Activated CD4-positive, alpha-beta T cell treated with anti-CD3 and anti-CD28 coated beads, Interleukin-2, Interleukin-4, amounts not matched to agents 100 ng/mL and 50 ng/mL, durations not matched to agents 16 hours and 8 hours (primary cell): ENCODE measurements at regions not wholly inside any gene's neighbourhood (a gene's known extent, or its start where the extent isn't known, plus 50 kb on each side); places are given as distances from the start of the nearest gene placed in this dataset.
"Not testable (repeated sequence)": the region's sequence is repeated elsewhere in the genome, so short reads cannot be mapped to it uniquely, and the experiment has no call there.

ENCODE experiments used
- DNase-seq: peaks from one replicate; pipeline ENCODE4 v3.0.0-alpha.2; 2020; ENCODE audit warnings: low spot score

DNA sequence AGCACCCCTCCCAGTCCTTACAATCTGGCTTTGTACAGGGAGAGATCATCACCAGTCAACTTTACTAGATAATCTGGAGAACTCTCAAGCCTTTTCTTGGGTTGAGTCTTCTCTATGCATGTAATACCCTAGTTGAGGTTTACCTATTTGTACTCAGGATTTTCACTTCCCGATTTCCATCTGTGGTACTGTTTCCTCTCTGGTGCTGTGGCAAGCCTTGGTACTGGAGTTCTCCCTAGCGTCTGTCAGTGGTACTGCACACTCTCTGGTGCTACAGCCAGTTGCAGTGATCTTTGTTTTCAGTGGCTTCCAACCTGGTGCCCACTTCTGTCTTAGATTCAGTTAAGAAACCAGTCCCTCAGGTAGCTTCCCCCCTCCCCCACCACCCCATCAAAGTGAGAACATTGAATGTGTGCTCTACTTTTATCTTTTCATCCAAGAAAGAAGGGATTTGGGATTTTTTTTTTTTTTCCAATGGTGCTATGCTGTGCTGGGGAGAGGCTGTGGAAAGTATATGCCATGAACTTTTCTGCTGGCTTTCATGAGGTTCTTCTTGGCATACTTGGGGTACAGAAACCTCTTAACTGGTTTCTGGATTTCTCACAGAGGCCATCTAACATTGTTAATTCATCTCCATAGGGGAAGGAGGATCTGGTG lies 69.4 kb upstream of the EVL start:
- peak; percentile 63 for DNase-seq

DNA sequence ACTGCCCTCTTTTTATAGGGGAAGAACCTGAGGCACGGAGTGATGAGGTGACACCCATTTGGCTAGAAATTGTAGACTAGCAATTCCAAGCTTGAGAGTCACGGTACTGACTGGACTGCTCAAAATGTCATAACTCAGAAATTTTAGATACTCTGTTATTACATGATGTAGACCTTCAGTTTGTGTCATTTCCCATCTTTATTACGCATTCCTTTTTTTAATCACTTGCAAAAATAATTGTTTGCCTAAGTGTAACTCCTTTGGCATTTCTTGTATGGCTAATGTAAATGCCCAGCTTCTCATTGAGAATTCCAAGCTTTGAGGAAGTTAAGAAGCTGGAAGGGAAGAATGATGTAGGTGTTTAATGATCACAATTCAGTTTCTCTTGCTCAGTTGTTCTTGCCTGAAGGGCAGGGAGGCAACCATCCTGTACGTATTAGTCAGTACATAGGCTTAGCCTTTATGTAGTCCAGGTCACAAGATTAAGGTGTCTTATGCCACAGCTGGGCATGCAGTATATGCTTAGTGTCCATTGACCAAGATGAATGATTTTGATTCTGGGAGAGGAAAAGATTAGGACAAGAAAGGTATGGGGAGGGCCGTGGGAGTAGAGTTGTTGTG lies 68.2 kb upstream of the EVL start:
- no peak for DNase-seq

DNA sequence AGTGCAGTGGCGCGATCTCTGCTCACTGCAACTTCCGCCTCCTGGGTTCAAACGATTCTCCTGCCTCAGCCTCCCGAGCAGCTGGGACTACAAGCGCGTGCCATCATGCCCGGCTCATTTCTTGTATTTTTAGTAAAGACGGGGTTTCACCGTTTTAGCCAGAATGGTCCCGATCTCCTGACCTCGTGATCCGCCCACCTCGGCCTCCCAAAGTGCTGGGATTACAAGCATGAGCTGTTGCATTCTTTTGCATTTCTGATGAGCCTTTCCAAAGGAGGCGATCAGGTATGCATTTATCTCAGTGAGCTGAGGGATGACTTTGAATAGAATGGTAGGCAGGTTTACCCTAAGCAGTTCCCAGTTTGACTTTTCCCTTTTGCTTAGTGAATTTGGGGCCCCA lies 64.8 kb upstream of the EVL start:
- DNase-seq = not testable (repeated sequence)

DNA sequence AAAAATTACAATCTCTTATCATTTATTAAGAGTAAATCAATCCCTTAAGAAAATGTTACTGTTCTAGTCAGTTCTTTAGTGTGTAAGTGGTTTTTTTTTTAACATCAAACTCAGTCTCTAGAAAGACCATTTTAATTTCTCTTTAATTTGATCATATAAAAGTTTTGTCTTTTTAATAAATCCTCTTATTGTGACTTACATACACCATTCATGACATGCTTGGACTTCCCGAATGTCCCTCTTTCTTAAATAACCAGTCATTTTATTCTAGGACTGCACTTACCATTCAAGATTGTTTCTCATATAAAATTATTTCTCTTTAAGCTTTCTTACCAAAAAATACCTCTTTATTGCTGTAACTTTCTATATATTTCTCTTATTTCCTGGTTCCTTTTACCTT lies 60.8 kb upstream of the EVL start:
- no peak for DNase-seq

DNA sequence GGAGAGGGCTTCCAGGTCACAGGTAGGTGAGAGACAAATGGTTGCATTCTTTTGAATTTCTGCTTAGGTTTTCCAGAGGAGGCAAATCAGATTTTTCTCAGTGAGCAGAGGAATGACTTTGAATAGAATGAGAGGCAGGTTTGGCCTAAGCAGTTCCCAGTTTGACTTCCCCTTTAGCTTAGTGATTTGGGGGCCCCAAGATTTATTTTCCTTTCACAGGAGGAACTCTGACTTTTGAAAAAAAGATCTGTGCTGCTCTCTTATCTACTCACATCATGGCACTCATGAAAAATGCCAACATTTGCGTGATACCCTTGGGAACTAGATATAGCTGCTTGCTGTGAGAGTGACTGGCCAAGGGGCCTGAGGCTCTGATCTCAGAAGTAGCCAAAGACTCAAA lies 58.0 kb upstream of the EVL start:
- no peak for DNase-seq

DNA sequence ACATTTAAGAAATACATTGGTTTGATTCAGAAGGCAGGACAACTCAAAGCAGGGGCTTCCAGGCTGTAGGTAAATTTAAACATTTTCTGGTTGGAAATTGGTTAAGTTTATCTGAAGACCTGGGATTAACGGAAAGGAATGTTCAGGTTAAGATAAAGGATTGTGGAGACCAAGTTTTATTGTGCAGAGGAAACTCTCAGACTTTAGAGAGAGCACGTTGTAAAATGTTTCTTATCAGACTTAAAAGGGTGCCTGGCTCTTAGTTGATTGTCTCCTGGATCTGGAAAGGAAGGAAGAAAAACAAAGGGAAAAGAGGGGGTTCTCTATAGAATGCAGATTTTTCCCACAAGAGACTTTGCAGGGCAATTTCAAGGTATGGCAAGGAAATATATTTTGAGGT lies 55.4 kb upstream of the EVL start:
- DNase-seq = not testable (repeated sequence)

DNA sequence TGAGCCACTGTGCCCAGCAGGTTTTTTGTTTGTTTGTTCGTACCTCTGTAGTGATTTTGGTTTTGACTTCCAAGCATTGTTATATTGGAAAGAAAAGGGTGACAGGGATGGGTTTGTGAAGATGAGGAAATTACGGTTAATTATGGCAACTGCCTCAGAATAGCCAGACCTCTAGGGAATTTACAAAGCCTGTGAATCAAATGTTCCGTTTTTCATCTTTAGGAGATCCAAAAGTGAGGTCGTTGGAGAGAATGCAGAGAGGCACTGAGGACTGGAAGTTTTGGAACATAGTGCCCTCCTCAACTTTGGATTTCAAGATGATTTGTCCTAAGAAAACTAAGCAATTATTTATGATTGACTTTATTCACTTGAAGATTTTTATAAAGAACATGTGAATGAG lies 54.5 kb upstream of the EVL start:
- DNase-seq = no peak

DNA sequence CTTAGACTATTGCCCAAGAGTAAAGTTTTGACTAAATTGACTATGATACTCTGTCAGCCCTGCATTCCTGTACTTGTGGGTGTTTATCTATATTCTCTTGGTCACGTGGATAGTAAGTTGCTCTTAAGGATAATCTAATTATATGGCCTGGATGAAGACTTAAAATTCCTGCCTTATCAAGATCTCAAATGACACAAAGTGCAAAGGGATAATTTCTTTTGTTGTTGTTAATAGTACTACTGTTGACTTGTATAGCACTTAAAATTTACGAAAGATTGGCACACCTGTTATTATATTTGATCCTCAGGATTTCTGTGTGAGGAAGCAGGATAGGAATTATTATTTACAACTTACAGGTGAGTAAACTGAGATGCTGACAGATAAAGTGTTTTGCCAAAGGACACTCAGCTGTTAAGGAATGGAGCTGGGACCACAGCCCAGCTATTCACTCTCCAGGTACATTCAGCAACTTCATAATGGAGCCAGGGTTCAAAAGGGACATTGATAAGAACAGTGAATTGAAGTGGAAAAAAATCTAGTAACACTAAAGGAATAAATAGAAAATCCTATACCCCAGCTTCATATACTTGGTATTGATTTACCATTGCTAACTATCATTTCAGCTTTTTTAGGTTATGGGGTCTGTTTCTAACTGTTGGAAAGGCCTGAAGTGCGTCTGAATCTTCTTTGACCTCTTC lies 53.4 kb upstream of the EVL start:
- no peak for DNase-seq

DNA sequence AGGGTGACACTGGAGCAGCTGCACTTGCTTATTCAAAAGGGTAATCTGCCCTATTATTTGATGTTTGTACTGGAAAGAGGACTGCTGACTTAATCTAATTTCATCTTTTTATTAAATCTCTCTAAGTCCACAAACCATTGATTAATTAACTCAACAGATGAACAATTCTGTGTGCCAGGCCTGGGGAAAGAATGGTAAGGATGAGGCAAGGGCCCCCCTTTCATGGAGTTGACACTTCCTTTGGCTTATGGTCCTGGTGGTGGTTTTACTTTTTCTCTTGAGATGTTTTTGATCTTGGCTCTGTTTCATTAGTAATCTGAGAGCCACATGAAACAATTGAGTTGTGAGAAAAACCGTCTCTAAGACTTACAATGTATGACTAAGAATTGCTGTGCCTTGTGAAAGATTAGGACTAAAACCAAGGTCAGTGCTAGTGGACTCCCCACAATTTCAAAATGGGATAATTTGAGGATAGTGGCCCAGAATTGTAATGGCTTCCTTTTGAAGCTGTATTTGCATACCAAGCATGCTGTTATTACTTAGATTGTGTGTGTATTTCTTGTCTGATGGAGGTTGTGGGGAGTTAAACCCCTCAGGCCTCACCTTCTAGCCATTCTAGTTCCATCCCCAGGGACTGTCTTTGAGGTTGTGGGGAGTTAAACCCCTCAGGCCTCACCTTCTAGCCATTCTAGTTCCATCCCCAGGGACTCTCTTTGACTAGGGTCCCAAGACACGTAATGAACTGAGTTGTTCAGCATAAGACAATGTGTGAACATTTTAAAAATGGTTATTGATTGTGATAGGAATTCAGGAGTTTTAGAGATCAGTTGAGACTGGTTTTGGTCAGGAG lies 52.5 kb upstream of the EVL start:
- DNase-seq = no peak

DNA sequence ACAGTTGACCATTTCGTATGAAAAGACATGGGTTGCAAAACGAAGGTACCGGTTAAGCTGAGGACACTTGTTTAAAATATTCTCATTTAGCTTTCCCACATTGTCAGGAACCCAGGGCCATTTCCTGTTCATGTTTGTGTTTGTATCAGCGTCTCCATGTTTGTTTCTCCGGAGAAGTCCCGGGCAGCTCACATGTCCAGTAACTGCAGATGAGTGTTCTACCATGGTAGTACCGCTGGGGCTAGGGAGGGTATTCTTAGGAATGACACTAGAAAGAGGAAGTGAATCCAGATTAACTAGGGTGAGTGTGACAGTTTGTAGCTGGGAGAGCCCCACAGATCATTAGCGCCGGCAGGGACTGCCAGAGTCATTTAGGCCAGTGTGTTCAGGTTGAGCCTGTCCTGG lies 50.0 kb upstream of the EVL start:
- DNase-seq = no peak
